Trophoblast cell (in vitro differentiated cells and primary cell): ENCODE measurements at regions not wholly inside any gene's neighbourhood (a gene's known extent, or its start where the extent isn't known, plus 50 kb on each side); places are given as distances from the start of the nearest gene placed in this dataset.

Source experiments
- DNase-seq, 2 donors: peaks; one replicate each; pipeline ENCODE4 v3.0.0-alpha.2; 2016
- H2AFZ ChIP-seq: 2 replicates; pipeline ENCODE4 v1.6.1; 2013; ENCODE audit warnings: low read length, moderate library complexity, mild to moderate bottlenecking; ENCODE audit not compliant: insufficient read depth, poor library complexity
- H2AK5ac ChIP-seq: 2 replicates; pipeline ENCODE4 v1.6.1; 2013; ENCODE audit warnings: mild to moderate bottlenecking, low read length
- H2BK120ac ChIP-seq: 2 replicates; pipeline ENCODE4 v1.6.1; 2013; ENCODE audit warnings: low read length, mild to moderate bottlenecking, moderate library complexity; ENCODE audit not compliant: insufficient read depth, poor library complexity
- H2BK12ac ChIP-seq: 2 replicates; pipeline ENCODE4 v1.6.1; 2013; ENCODE audit warnings: mild to moderate bottlenecking, low read length, moderate library complexity
- H2BK5ac ChIP-seq: 2 replicates; pipeline ENCODE4 v1.6.1; 2013; ENCODE audit warnings: low read length, low read depth, moderate library complexity, mild to moderate bottlenecking; ENCODE audit not compliant: poor library complexity
- H3K14ac ChIP-seq: 2 replicates; pipeline ENCODE4 v1.6.1; 2013; ENCODE audit warnings: mild to moderate bottlenecking, low read length
- H3K18ac ChIP-seq: 2 replicates; pipeline ENCODE4 v1.6.1; 2013; ENCODE audit warnings: mild to moderate bottlenecking, low read length
- H3K23ac ChIP-seq: 2 replicates; pipeline ENCODE4 v1.6.1; 2013; ENCODE audit warnings: low read length
- H3K27ac ChIP-seq: 2 replicates; pipeline ENCODE4 v1.5.1; 2013; ENCODE audit warnings: low read depth, mild to moderate bottlenecking, inconsistent platforms, low read length, moderate library complexity
- H3K27me3 ChIP-seq: 2 replicates; pipeline ENCODE4 v1.6.1; 2013; ENCODE audit warnings: inconsistent platforms, mild to moderate bottlenecking, low read length, moderate library complexity; ENCODE audit not compliant: insufficient read depth
- H3K36me3 ChIP-seq, 2 experiments: 1 replicate in 1 of 2; 2 replicates in 1 of 2; pipeline ENCODE4 v1.6.1; 2013; ENCODE audit warnings: low read length in 2 of 2, mild to moderate bottlenecking in 2 of 2, moderate library complexity in 1 of 2; ENCODE audit not compliant: insufficient read depth in 2 of 2, control insufficient read depth in 1 of 2
- H3K4ac ChIP-seq: 2 replicates; pipeline ENCODE4 v1.6.1; 2013; ENCODE audit warnings: low read depth, mild to moderate bottlenecking, low read length, moderate library complexity
- H3K4me1 ChIP-seq, 2 experiments: 1 replicate in 1 of 2; 2 replicates in 1 of 2; pipeline ENCODE4 v1.6.1; 2013; ENCODE audit warnings: low read length in 2 of 2, mild to moderate bottlenecking in 2 of 2, moderate library complexity in 1 of 2; ENCODE audit not compliant: insufficient read depth in 2 of 2, control insufficient read depth in 1 of 2
- H3K4me2 ChIP-seq: 2 replicates; pipeline ENCODE4 v1.6.1; 2013; ENCODE audit warnings: inconsistent platforms, mild to moderate bottlenecking, low read length, moderate library complexity
- H3K4me3 ChIP-seq: 2 replicates; pipeline ENCODE4 v1.5.1; 2013; ENCODE audit warnings: mild to moderate bottlenecking, low read depth, low read length, inconsistent platforms
- H3K79me1 ChIP-seq: one replicate; pipeline ENCODE4 v1.6.1; 2013; ENCODE audit warnings: low read length
- H3K79me2 ChIP-seq: 2 replicates; pipeline ENCODE4 v1.6.1; 2013; ENCODE audit warnings: low read length, mild to moderate bottlenecking; ENCODE audit not compliant: control insufficient read depth, insufficient read depth, poor library complexity
- H3K9ac ChIP-seq: 2 replicates; pipeline ENCODE4 v1.6.1; 2013; ENCODE audit warnings: mild to moderate bottlenecking, low read length
- H3K9me3 ChIP-seq: 2 replicates; pipeline ENCODE4 v1.6.1; 2013; ENCODE audit warnings: low read depth, mild to moderate bottlenecking, control low read depth, inconsistent platforms, low read length; ENCODE audit not compliant: insufficient read depth
- H4K12ac ChIP-seq: 2 replicates; pipeline ENCODE4 v1.6.1; 2013; ENCODE audit warnings: low read depth, mild to moderate bottlenecking, low read length, moderate library complexity
- H4K8ac ChIP-seq: 2 replicates; pipeline ENCODE4 v1.6.1; 2013; ENCODE audit warnings: low read depth, mild to moderate bottlenecking, low read length, moderate library complexity
- H4K91ac ChIP-seq: one replicate; pipeline ENCODE4 v1.6.1; 2013; ENCODE audit warnings: low read depth, mild to moderate bottlenecking, low read length, moderate library complexity
- WGBS: extraction: QIAGEN DNeasy Blood & Tissue Kit; methylation state at CpG from one replicate; pipeline ENCODE4 v1.1.7; 2013; ENCODE audit warnings: missing lambda C conversion rate; ENCODE audit not compliant: insufficient read length, insufficient coverage; ENCODE audit errors: extremely low coverage; 5-methylcytosine and 5-hydroxymethylcytosine counted together

DNA sequence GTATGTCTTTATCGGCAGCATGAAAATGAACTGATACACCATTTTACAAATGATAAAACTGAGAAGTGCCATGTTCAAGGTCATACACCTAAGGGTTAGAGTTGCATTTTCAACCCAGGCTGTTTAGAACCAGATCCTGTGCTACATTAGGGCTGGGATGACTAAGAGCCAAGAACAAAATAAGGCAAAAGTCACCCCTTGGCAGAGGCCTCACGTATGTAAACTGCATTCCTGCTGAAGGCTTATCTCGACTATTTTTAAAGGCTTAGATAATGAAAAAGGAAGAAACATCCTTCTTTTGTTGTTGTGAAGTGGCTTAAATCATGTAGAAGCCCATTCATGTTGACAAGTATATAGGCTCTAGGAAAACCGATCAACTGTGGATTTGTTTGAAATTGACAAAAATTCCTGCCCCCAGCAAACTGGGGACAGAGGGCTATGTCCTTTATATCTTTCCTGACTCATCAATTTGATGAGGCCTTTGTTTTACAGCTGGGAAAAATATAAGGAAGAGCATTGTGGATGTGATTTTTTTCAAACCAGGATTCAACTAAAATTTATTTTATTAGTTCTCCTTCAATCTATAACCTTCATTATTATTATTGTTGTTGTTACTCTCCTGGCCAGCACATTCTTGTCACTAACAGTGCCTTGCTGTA is 196.5 kb downstream of the SNX18 start:
- no peak overlapping the region for H2AFZ ChIP-seq
- H3K14ac ChIP-seq: no peak overlapping the region
- H3K23ac ChIP-seq: no peak overlapping the region
- H2BK5ac ChIP-seq: peak overlapping the region; percentile 27
- no peaks in the 10 kb centered on the region for H3K36me3 ChIP-seq
- H3K4me1 ChIP-seq: peaks cover 0 to 4% of the 10 kb centered on the region in 2 experiments
- no CpG with 5 or more reads among the region's 4 CpGs for WGBS
- no peak overlapping the region for H2BK120ac ChIP-seq
- H3K4ac ChIP-seq: no peak overlapping the region
- H3K27me3 ChIP-seq: no peaks in the 10 kb centered on the region
- no peak overlapping the region for H4K91ac ChIP-seq
- H3K18ac ChIP-seq: peak overlapping the region; percentile 64
- H4K8ac ChIP-seq: peak overlapping the region; percentile 51
- DNase-seq: peak; percentile 50 to 80
- H3K9me3 ChIP-seq: no peaks in the 10 kb centered on the region
- peak overlapping the region; percentile 82 for H2BK12ac ChIP-seq
- no peak overlapping the region for H3K27ac ChIP-seq
- no peak overlapping the region for H3K4me2 ChIP-seq
- peak overlapping the region; percentile 70 for H2AK5ac ChIP-seq
- H3K9ac ChIP-seq: no peak overlapping the region
- no peak overlapping the region for H4K12ac ChIP-seq
- peaks cover 1% of the 10 kb centered on the region for H3K79me2 ChIP-seq
- peaks cover 2% of the 10 kb centered on the region for H3K79me1 ChIP-seq
- H3K4me3 ChIP-seq: no peak overlapping the region

DNA sequence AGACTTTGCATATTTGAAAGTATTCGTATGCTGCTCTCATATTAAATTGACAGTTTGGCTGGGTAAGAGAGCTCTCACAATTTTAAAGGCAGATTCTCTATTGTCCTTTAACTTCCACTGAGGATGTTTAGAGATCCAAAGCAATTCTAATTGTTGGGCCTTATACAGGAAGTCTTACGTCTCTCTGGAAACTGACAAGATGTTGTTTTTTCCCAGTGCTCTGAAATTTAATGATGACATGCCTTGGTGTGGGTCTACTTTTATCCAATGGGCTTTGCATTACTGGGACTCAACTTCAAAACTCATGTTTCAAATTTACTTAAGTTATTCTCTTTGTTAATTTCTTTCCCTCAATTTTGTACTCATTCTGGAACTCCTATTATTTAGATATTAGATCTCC is 191.5 kb downstream of the SNX18 start:
- no CpG with 5 or more reads among the region's 2 CpGs for WGBS

DNA sequence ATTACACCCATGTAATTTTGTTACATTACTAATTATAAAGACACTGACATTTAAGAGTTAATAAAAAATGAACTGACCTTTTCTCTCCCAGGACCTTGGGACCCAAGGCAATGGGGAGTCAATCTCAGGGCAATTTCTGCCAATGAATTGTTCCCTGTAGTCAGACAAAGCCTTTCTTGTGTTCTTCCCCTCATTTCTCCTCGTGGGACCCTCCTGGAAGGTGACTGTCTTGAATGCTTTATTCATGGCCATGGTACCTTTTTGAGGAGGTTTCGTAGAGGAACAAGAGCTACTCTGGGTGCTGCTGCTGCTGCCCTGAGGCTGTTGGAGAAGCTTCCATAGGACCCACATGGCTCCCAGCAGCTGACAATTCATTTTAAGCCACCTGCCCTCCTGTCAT is 190.3 kb downstream of the SNX18 start:
- H4K12ac ChIP-seq: no peak overlapping the region
- H3K4me1 ChIP-seq: peaks cover 2 to 3% of the 10 kb centered on the region in 2 experiments
- H2BK5ac ChIP-seq: no peak overlapping the region
- H3K79me1 ChIP-seq: no peaks in the 10 kb centered on the region
- no peak overlapping the region for H3K18ac ChIP-seq
- H4K91ac ChIP-seq: no peak overlapping the region
- no peak overlapping the region for H3K4me2 ChIP-seq
- no peaks in the 10 kb centered on the region for H3K9me3 ChIP-seq
- no peak overlapping the region for H2BK12ac ChIP-seq
- no peaks in the 10 kb centered on the region for H3K36me3 ChIP-seq
- no peak for DNase-seq
- H2BK120ac ChIP-seq: no peak overlapping the region
- H3K9ac ChIP-seq: no peak overlapping the region
- no peak overlapping the region for H4K8ac ChIP-seq
- no peak overlapping the region for H3K4me3 ChIP-seq
- H3K27ac ChIP-seq: no peak overlapping the region
- no peak overlapping the region for H3K14ac ChIP-seq
- H3K27me3 ChIP-seq: no peaks in the 10 kb centered on the region
- H3K79me2 ChIP-seq: no peaks in the 10 kb centered on the region
- no peak overlapping the region for H2AK5ac ChIP-seq
- no peak overlapping the region for H2AFZ ChIP-seq
- H3K4ac ChIP-seq: no peak overlapping the region
- no peak overlapping the region for H3K23ac ChIP-seq
- WGBS: no CpG with 5 or more reads among the region's 2 CpGs

More for the DNA sequence above, 191.5 kb downstream of the SNX18 start:
- H3K9me3 ChIP-seq: no peaks in the 10 kb centered on the region
- no peak overlapping the region for H2BK12ac ChIP-seq
- no peak overlapping the region for H2BK120ac ChIP-seq
- no peak overlapping the region for H3K4me2 ChIP-seq
- no peak overlapping the region for H3K9ac ChIP-seq
- no peak overlapping the region for H3K4ac ChIP-seq
- no peaks in the 10 kb centered on the region for H3K79me1 ChIP-seq
- H3K27ac ChIP-seq: no peak overlapping the region
- H3K79me2 ChIP-seq: no peaks in the 10 kb centered on the region
- no peak overlapping the region for H2BK5ac ChIP-seq
- DNase-seq: no peak
- no peak overlapping the region for H3K14ac ChIP-seq
- H4K12ac ChIP-seq: no peak overlapping the region
- no peaks in the 10 kb centered on the region for H3K27me3 ChIP-seq
- no peak overlapping the region for H2AFZ ChIP-seq
- H3K36me3 ChIP-seq: no peaks in the 10 kb centered on the region
- no peaks in the 10 kb centered on the region for H3K4me1 ChIP-seq
- H3K4me3 ChIP-seq: no peak overlapping the region
- H3K18ac ChIP-seq: no peak overlapping the region
- H2AK5ac ChIP-seq: no peak overlapping the region
- H4K8ac ChIP-seq: no peak overlapping the region
- no peak overlapping the region for H4K91ac ChIP-seq
- H3K23ac ChIP-seq: no peak overlapping the region

DNA sequence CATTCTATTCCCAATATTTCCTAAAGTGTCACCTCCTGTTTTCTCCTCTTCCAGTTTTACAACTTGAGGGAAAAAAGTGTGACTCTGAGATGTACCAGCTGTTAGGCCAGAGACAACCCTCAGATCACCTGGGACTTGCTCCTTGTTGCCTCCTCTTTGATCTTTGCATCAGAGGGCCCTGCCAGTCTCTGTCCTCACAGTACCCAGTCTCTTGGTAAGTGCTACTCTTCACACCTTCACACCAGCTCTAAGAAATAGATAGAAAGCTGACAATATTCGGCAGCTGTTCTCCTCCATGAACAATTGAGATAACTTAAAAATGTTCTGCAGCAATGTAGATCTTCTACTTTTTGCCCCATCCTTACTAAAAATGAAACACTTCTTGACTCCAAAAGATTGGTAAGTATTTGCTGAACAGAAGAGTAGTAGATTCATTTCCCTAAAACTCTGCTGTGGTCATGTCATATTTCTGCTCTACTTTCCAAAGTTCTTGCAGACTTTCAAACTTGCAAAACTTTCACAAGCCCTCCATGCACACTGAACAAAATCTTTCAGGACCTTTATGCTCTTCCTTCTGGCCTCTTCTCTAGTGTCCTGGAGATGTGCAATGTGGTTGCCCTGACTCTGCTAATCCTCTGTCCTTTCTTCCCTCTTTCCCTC is 188.6 kb downstream of the SNX18 start:
- Histone ChIP-seq H3K36me3 (no peaks in the 10 kb centered on the region), H2AFZ (no peak overlapping the region), H3K79me2 (no peaks in the 10 kb centered on the region), H3K4ac (no peak overlapping the region), H3K4me3 (no peak overlapping the region), H2BK12ac (no peak overlapping the region), H2BK5ac (no peak overlapping the region), H2AK5ac (no peak overlapping the region), H3K18ac (no peak overlapping the region), H3K79me1 (peaks cover 1% of the 10 kb centered on the region), H3K9ac (no peak overlapping the region), H3K4me2 (no peak overlapping the region), H3K27me3 (no peaks in the 10 kb centered on the region), H3K27ac (no peak overlapping the region), H4K12ac (no peak overlapping the region), H3K14ac (no peak overlapping the region), H3K9me3 (no peaks in the 10 kb centered on the region), H4K91ac (no peak overlapping the region), H4K8ac (no peak overlapping the region), H2BK120ac (no peak overlapping the region), H3K4me1 (peaks cover 3 to 4% of the 10 kb centered on the region in 2 experiments), H3K23ac (no peak overlapping the region)
- no CpG with 5 or more reads among the region's 1 CpG for WGBS
- DNase-seq: no peak
